ENCODE measurements at regions not wholly inside any gene's neighbourhood (a gene's known extent, or its start where the extent isn't known, plus 50 kb on each side); places are given as distances from the start of the nearest gene placed in this dataset.

- Histone ChIP-seq H3K36me3 (ENCODE audit: insufficient read depth, low read length) (no peaks in the 10 kb centered on the region), H3K9me3 (ENCODE audit: control insufficient read depth, insufficient read depth, low read length) (no peaks in the 10 kb centered on the region), H3K9ac (ENCODE audit: low read depth, low read length) (no peak overlapping the region), H3K4me1 (ENCODE audit: insufficient read depth, low read length) (no peaks in the 10 kb centered on the region)
Measured at GRCh38 chr2:220064111-220065030, 436.9 kb downstream of the SLC4A3 start.

- Histone ChIP-seq H3K9ac (ENCODE audit: low read depth, low read length) (no peak overlapping the region), H3K36me3 (ENCODE audit: insufficient read depth, low read length) (no peaks in the 10 kb centered on the region), H3K4me1 (ENCODE audit: insufficient read depth, low read length) (no peaks in the 10 kb centered on the region), H3K9me3 (ENCODE audit: control insufficient read depth, insufficient read depth, low read length) (no peaks in the 10 kb centered on the region)
Measured at GRCh38 chr2:220065581-220065980, 438.2 kb downstream of the SLC4A3 start.

GRCh38 chr2:220068846-220069245 lies 441.4 kb downstream of the SLC4A3 start:
- no peak overlapping the region for H3K9ac ChIP-seq (ENCODE audit: low read depth, low read length)
- H3K4me1 ChIP-seq (ENCODE audit: insufficient read depth, low read length) = no peaks in the 10 kb centered on the region

GRCh38 chr2:220070349-220070748 lies 442.9 kb downstream of the SLC4A3 start:
- no peak overlapping the region for H3K9ac ChIP-seq (ENCODE audit: low read depth, low read length)
- no peaks in the 10 kb centered on the region for H3K4me1 ChIP-seq (ENCODE audit: insufficient read depth, low read length)
- H3K36me3 ChIP-seq (ENCODE audit: insufficient read depth, low read length) = no peaks in the 10 kb centered on the region
- H3K9me3 ChIP-seq (ENCODE audit: control insufficient read depth, insufficient read depth, low read length) = no peaks in the 10 kb centered on the region

More at GRCh38 chr2:220068846-220069245, 441.4 kb downstream of the SLC4A3 start:
- no peaks in the 10 kb centered on the region for H3K9me3 ChIP-seq (ENCODE audit: control insufficient read depth, insufficient read depth, low read length)
- H3K36me3 ChIP-seq (ENCODE audit: insufficient read depth, low read length) = no peaks in the 10 kb centered on the region

GRCh38 chr2:220071696-220072095 lies 444.3 kb downstream of the SLC4A3 start:
- Histone ChIP-seq H3K9me3 (ENCODE audit: control insufficient read depth, insufficient read depth, low read length) (no peaks in the 10 kb centered on the region), H3K4me1 (ENCODE audit: insufficient read depth, low read length) (no peaks in the 10 kb centered on the region), H3K9ac (ENCODE audit: low read depth, low read length) (no peak overlapping the region), H3K36me3 (ENCODE audit: insufficient read depth, low read length) (no peaks in the 10 kb centered on the region)

GRCh38 chr2:220072669-220073220 lies 445.3 kb downstream of the SLC4A3 start:
- H3K9ac ChIP-seq (ENCODE audit: low read depth, low read length) = no peak overlapping the region
- H3K9me3 ChIP-seq (ENCODE audit: control insufficient read depth, insufficient read depth, low read length) = no peaks in the 10 kb centered on the region
- no peaks in the 10 kb centered on the region; the same call in 1 of the 2 replicates for H3K4me1 ChIP-seq (ENCODE audit: insufficient read depth, low read length)
- H3K36me3 ChIP-seq (ENCODE audit: insufficient read depth, low read length) = no peaks in the 10 kb centered on the region

- H3K36me3 ChIP-seq (ENCODE audit: insufficient read depth, low read length) = no peaks in the 10 kb centered on the region
- no peak overlapping the region for H3K9ac ChIP-seq (ENCODE audit: low read depth, low read length)
- no peaks in the 10 kb centered on the region for H3K9me3 ChIP-seq (ENCODE audit: control insufficient read depth, insufficient read depth, low read length)
- H3K4me1 ChIP-seq (ENCODE audit: insufficient read depth, low read length) = peaks cover 3% of the 10 kb centered on the region; the same call in 1 of the 2 replicates
Measured at GRCh38 chr2:220075835-220076234, 448.4 kb downstream of the SLC4A3 start.

GRCh38 chr2:220076734-220077133 lies 449.3 kb downstream of the SLC4A3 start:
- H3K4me1 ChIP-seq (ENCODE audit: insufficient read depth, low read length) = peaks cover 7% of the 10 kb centered on the region; the same call in 1 of the 2 replicates
- no peaks in the 10 kb centered on the region for H3K36me3 ChIP-seq (ENCODE audit: insufficient read depth, low read length)
- H3K9me3 ChIP-seq (ENCODE audit: control insufficient read depth, insufficient read depth, low read length) = no peaks in the 10 kb centered on the region
- no peak overlapping the region for H3K9ac ChIP-seq (ENCODE audit: low read depth, low read length)

GRCh38 chr2:220077488-220077887 lies 450.1 kb downstream of the SLC4A3 start:
- peaks cover 15% of the 10 kb centered on the region for H3K4me1 ChIP-seq (ENCODE audit: insufficient read depth, low read length)
- H3K36me3 ChIP-seq (ENCODE audit: insufficient read depth, low read length) = no peaks in the 10 kb centered on the region
- H3K9me3 ChIP-seq (ENCODE audit: control insufficient read depth, insufficient read depth, low read length) = no peaks in the 10 kb centered on the region
- no peak overlapping the region; the same call in 1 of the 2 replicates for H3K9ac ChIP-seq (ENCODE audit: low read depth, low read length)

- Histone ChIP-seq H3K9me3 (ENCODE audit: control insufficient read depth, insufficient read depth, low read length) (no peaks in the 10 kb centered on the region), H3K9ac (ENCODE audit: low read depth, low read length) (no peak overlapping the region), H3K36me3 (ENCODE audit: insufficient read depth, low read length) (no peaks in the 10 kb centered on the region), H3K4me1 (ENCODE audit: insufficient read depth, low read length) (peaks cover 15% of the 10 kb centered on the region)
Measured at GRCh38 chr2:220078439-220078838, 451.0 kb downstream of the SLC4A3 start.

GRCh38 chr2:220079595-220079994 lies 452.2 kb downstream of the SLC4A3 start:
- Histone ChIP-seq H3K36me3 (ENCODE audit: insufficient read depth, low read length) (no peaks in the 10 kb centered on the region), H3K4me1 (ENCODE audit: insufficient read depth, low read length) (peaks cover 15% of the 10 kb centered on the region), H3K9ac (ENCODE audit: low read depth, low read length) (no peak overlapping the region), H3K9me3 (ENCODE audit: control insufficient read depth, insufficient read depth, low read length) (no peaks in the 10 kb centered on the region)

GRCh38 chr2:220081171-220081570 lies 453.7 kb downstream of the SLC4A3 start:
- Histone ChIP-seq H3K9me3 (ENCODE audit: control insufficient read depth, insufficient read depth, low read length) (no peaks in the 10 kb centered on the region), H3K9ac (ENCODE audit: low read depth, low read length) (no peak overlapping the region), H3K36me3 (ENCODE audit: insufficient read depth, low read length) (no peaks in the 10 kb centered on the region), H3K4me1 (ENCODE audit: insufficient read depth, low read length) (peaks cover 15% of the 10 kb centered on the region)

- Histone ChIP-seq H3K9me3 (ENCODE audit: control insufficient read depth, insufficient read depth, low read length) (no peaks in the 10 kb centered on the region), H3K36me3 (ENCODE audit: insufficient read depth, low read length) (no peaks in the 10 kb centered on the region), H3K9ac (ENCODE audit: low read depth, low read length) (no peak overlapping the region), H3K4me1 (ENCODE audit: insufficient read depth, low read length) (no peaks in the 10 kb centered on the region)
Measured at GRCh38 chr2:220090050-220090449, 462.6 kb downstream of the SLC4A3 start.

- Histone ChIP-seq H3K9ac (ENCODE audit: low read depth, low read length) (no peak overlapping the region), H3K36me3 (ENCODE audit: insufficient read depth, low read length) (no peaks in the 10 kb centered on the region), H3K9me3 (ENCODE audit: control insufficient read depth, insufficient read depth, low read length) (no peaks in the 10 kb centered on the region), H3K4me1 (ENCODE audit: insufficient read depth, low read length) (no peaks in the 10 kb centered on the region)
Measured at GRCh38 chr2:220096406-220096805, 469.0 kb downstream of the SLC4A3 start.

- Histone ChIP-seq H3K9me3 (ENCODE audit: control insufficient read depth, insufficient read depth, low read length) (no peaks in the 10 kb centered on the region), H3K4me1 (ENCODE audit: insufficient read depth, low read length) (no peaks in the 10 kb centered on the region), H3K36me3 (ENCODE audit: insufficient read depth, low read length) (no peaks in the 10 kb centered on the region), H3K9ac (ENCODE audit: low read depth, low read length) (no peak overlapping the region)
Measured at GRCh38 chr2:220101980-220102379, 474.6 kb downstream of the SLC4A3 start.

Measured in ES-I3 (cell line).